ENCODE measurements at regions not wholly inside any gene's neighbourhood (a gene's known extent, or its start where the extent isn't known, plus 50 kb on each side); places are given as distances from the start of the nearest gene placed in this dataset.
"Not testable (repeated sequence)": the region's sequence is repeated elsewhere in the genome, so short reads cannot be mapped to it uniquely, and the experiment has no call there.

DNA sequence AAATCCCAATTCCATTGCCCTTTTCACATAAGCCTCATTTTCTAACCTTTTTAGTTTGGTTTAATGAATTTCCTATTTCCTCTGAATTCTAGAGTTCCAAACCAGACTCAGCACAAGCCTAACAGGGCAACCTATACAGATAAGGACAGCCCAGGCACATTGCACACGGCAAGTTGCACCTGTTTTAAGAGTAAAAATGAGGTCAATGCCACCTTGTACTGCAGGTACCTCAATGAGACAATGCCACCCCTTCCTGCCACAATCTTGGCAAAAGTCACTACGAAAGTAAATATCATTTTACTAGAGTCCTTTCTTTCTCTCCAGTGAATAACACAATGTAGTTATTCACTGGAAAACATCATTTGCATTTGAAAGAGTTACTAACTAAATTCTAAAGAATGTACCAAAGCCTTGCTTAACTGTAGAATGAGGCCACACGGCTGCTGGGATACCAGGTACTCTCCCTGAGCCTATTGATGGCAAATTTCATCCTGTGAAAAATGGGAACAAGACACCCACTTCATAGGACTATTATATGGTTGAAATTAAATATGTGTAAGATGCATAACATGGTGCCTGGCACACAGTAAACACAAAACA is 123.2 kb upstream of the NBPF26 start:
- H3K4me1 ChIP-seq (ENCODE audit: control insufficient read depth in 1 of 2, insufficient read depth in 2 of 2, low read depth in 1 of 2, low read length in 1 of 2); DNase-seq; H4K20me1 ChIP-seq (ENCODE audit: insufficient read depth); H3K9me2 ChIP-seq; H3K4me2 ChIP-seq; H3K9ac ChIP-seq; H2AFZ ChIP-seq (ENCODE audit: low read depth); POLR2A ChIA-PET; H3F3A ChIP-seq (replicated peaks; ENCODE audit: insufficient read depth); H3K36me3 ChIP-seq (replicated peaks in 1 of 2; ENCODE audit: control insufficient read depth in 1 of 2, insufficient read depth in 2 of 2, low read length in 1 of 2); H3K4me3 ChIP-seq (ENCODE audit: low read depth in 2 of 2, low read length in 1 of 2); H3K27me3 ChIP-seq (ENCODE audit: insufficient read depth); H3K9me3 ChIP-seq; H3K27ac ChIP-seq (ENCODE audit: low read depth in 2 of 2, low read length in 1 of 2); CTCF ChIA-PET; H3K79me2 ChIP-seq (ENCODE audit: insufficient read depth): not testable (repeated sequence)
- whole genome bisulfite sequencing (ENCODE audit: low lambda C conversion rate) = no CpG with 5 or more reads among the region's 3 CpGs

DNA sequence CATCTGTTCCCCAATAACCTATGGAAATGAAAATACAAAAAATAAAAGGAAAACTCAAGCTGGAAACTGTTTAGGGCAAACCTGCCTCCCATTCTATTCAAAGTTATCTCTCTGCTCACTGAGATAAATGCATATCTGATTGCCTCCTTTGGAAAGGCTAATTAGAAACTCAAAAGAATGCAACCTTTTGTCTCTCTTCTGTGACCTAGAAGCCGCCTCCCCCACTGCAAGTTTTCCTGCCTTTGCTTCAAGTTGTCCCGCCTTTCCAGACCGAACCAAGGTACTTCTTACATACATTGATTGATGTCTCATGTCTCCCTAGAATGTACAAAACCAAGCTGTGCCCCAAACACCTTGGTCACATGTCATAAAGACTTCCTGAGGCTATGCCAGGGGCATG is 115.9 kb upstream of the NBPF26 start:
- H3K4me3 ChIP-seq (ENCODE audit: low read depth in 2 of 2, low read length in 1 of 2); H3K9ac ChIP-seq; H3K27ac ChIP-seq (ENCODE audit: low read depth in 2 of 2, low read length in 1 of 2); H3K4me2 ChIP-seq; DNase-seq; H3F3A ChIP-seq (replicated peaks; ENCODE audit: insufficient read depth); H3K9me3 ChIP-seq; H3K4me1 ChIP-seq (ENCODE audit: control insufficient read depth in 1 of 2, insufficient read depth in 2 of 2, low read depth in 1 of 2, low read length in 1 of 2); H3K79me2 ChIP-seq (ENCODE audit: insufficient read depth); POLR2A ChIA-PET; H3K9me2 ChIP-seq; H3K36me3 ChIP-seq (replicated peaks in 1 of 2; ENCODE audit: control insufficient read depth in 1 of 2, insufficient read depth in 2 of 2, low read length in 1 of 2); H2AFZ ChIP-seq (ENCODE audit: low read depth); CTCF ChIA-PET; H4K20me1 ChIP-seq (ENCODE audit: insufficient read depth); H3K27me3 ChIP-seq (ENCODE audit: insufficient read depth): not testable (repeated sequence)
- WGBS (ENCODE audit: low lambda C conversion rate) = no CpG with 5 or more reads among the region's 3 CpGs

DNA sequence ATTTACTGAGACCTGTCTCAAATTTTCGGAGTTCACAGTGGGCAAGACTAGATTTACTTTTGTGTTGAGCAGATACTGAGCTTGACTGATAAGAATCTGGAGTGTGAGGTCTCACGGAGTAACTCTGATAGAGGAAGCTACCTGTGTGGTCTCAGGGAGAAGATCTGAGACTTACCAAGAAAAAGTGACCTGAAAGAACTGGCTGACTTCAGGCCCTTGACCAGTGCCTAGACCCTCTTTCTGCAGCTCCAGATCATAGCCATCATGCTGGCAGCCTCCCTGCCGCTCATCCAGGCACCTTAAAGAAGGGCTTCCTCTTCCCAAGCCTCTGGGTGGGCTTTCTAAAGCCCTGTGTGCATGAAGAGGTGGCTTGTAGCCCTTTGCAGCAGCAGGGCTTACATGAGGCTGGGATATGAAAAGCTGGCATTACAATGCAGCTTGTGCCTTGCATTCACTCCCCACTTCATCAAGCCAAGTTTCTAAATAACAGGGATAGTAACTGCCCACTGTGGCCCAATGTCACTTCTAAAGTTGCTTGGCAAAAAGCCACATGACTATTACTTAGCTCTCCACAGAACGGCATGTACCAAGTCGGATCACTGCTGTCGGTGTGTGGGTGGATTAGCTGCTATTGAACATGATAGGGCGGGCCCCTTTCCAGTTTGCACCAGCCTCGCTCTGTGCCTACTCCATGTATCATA is 115.3 kb upstream of the NBPF26 start:
- H3K9me2 ChIP-seq; DNase-seq; H3K27ac ChIP-seq (ENCODE audit: low read depth in 2 of 2, low read length in 1 of 2); CTCF ChIA-PET; H3K4me3 ChIP-seq (ENCODE audit: low read depth in 2 of 2, low read length in 1 of 2); H3K4me1 ChIP-seq (ENCODE audit: control insufficient read depth in 1 of 2, insufficient read depth in 2 of 2, low read depth in 1 of 2, low read length in 1 of 2); POLR2A ChIA-PET; H4K20me1 ChIP-seq (ENCODE audit: insufficient read depth); H3F3A ChIP-seq (replicated peaks; ENCODE audit: insufficient read depth); H2AFZ ChIP-seq (ENCODE audit: low read depth); H3K36me3 ChIP-seq (replicated peaks in 1 of 2; ENCODE audit: control insufficient read depth in 1 of 2, insufficient read depth in 2 of 2, low read length in 1 of 2); H3K4me2 ChIP-seq; H3K27me3 ChIP-seq (ENCODE audit: insufficient read depth); H3K9ac ChIP-seq; H3K79me2 ChIP-seq (ENCODE audit: insufficient read depth); H3K9me3 ChIP-seq: not testable (repeated sequence)
- whole genome bisulfite sequencing (ENCODE audit: low lambda C conversion rate) = no CpG with 5 or more reads among the region's 8 CpGs

DNA sequence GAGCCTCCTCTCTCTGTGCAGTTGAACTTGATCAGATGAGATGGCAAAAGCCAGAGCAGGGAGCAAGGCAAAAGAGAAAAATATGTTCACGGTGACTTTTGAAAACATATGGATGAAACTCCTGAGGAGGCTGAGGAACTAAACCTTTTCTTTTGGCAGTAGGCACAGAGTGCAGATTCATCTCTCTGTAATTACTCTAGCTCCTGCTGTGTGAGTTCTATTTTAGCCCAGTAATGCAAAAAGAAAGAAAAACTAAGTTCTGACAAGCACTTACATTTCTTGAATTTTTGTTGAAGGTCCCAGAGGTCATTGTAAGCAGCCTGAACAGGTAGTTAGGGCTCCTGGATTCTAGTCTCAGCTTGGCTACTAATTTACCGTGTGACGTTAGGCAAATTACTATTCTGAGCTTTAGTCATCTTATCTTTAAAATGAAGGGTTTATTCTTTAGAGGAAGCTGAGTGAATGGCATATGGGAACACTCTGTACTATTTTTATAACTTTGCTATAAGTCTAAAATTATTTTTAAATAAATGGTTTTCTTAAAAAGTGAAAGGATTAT is 114.7 kb upstream of the NBPF26 start:
- H3K9ac ChIP-seq; H3K79me2 ChIP-seq (ENCODE audit: insufficient read depth); H3F3A ChIP-seq (replicated peaks; ENCODE audit: insufficient read depth); H3K4me2 ChIP-seq; H3K36me3 ChIP-seq (replicated peaks in 1 of 2; ENCODE audit: control insufficient read depth in 1 of 2, insufficient read depth in 2 of 2, low read length in 1 of 2); H4K20me1 ChIP-seq (ENCODE audit: insufficient read depth); H2AFZ ChIP-seq (ENCODE audit: low read depth); H3K9me3 ChIP-seq; H3K4me1 ChIP-seq (ENCODE audit: control insufficient read depth in 1 of 2, insufficient read depth in 2 of 2, low read depth in 1 of 2, low read length in 1 of 2); POLR2A ChIA-PET; DNase-seq; H3K27me3 ChIP-seq (ENCODE audit: insufficient read depth); H3K27ac ChIP-seq (ENCODE audit: low read depth in 2 of 2, low read length in 1 of 2); CTCF ChIA-PET; H3K4me3 ChIP-seq (ENCODE audit: low read depth in 2 of 2, low read length in 1 of 2); H3K9me2 ChIP-seq: not testable (repeated sequence)
- no CpG with 5 or more reads among the region's 3 CpGs for WGBS (ENCODE audit: low lambda C conversion rate)

DNA sequence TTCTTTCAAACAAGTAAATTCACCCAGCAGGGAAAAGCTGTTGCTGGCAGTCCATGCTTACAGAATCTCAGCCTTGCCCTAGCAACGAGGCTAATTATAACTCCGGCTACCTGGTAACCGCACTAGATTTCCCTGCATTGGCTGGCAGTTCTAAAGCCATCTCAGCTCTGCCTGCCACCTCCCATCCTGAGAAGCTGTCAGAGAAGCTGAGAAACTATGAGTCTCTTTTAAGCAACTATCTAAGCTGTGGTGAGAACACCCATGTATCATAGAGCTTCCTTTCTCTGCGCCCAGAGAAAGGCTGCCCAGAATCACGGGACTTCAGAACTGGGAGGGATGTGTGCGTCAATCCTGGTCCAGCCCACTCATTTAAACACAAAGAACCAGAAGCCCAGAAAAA is 113.9 kb upstream of the NBPF26 start:
- CTCF ChIA-PET; H2AFZ ChIP-seq (ENCODE audit: low read depth); H3K27ac ChIP-seq (ENCODE audit: low read depth in 2 of 2, low read length in 1 of 2); H3K36me3 ChIP-seq (replicated peaks in 1 of 2; ENCODE audit: control insufficient read depth in 1 of 2, insufficient read depth in 2 of 2, low read length in 1 of 2); H3K27me3 ChIP-seq (ENCODE audit: insufficient read depth); H3K79me2 ChIP-seq (ENCODE audit: insufficient read depth); H4K20me1 ChIP-seq (ENCODE audit: insufficient read depth); H3K9ac ChIP-seq; H3K4me2 ChIP-seq; DNase-seq; H3K9me2 ChIP-seq; H3K4me3 ChIP-seq (ENCODE audit: low read depth in 2 of 2, low read length in 1 of 2); POLR2A ChIA-PET; H3F3A ChIP-seq (replicated peaks; ENCODE audit: insufficient read depth); H3K9me3 ChIP-seq; H3K4me1 ChIP-seq (ENCODE audit: control insufficient read depth in 1 of 2, insufficient read depth in 2 of 2, low read depth in 1 of 2, low read length in 1 of 2): not testable (repeated sequence)
- WGBS (ENCODE audit: low lambda C conversion rate) = no CpG with 5 or more reads among the region's 6 CpGs

DNA sequence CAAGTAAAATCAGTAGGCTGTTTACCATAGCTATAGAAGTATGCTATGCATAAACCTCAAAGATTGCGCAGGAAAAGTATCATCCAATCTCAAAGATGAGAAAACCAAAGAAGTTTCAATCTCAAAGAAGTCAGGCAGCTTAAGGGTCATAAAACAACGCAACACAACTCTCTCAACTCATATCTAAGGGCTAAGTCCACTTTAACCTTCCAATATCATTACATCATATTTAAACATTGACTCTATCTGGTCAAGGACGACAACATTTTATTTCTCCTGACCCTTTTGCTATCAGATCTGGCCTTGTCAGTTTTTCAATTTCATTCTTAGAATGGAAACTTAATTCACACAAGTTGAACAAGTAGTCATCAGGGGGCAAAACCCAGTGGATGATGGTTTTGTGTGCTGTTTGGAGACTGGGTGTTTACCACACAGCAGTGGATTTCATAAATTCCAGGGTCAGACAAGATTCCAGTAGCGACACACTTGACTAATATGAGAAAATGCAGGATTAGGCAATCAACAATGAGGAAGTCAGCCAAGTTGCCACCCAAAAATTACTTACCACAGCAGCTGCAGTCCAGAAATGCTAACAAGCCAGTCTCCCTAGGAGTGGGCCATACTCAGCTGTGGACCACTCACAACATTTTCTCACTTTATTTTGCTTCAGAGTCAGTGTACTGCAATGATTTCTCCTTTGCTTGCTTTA is 108.7 kb upstream of the NBPF26 start:
- H3K4me2 ChIP-seq; POLR2A ChIA-PET; DNase-seq; H3K4me3 ChIP-seq (ENCODE audit: low read depth in 2 of 2, low read length in 1 of 2); H3K9ac ChIP-seq; H3K27ac ChIP-seq (ENCODE audit: low read depth in 2 of 2, low read length in 1 of 2); H2AFZ ChIP-seq (ENCODE audit: low read depth); H3K4me1 ChIP-seq (ENCODE audit: control insufficient read depth in 1 of 2, insufficient read depth in 2 of 2, low read depth in 1 of 2, low read length in 1 of 2); H3K36me3 ChIP-seq (replicated peaks in 1 of 2; ENCODE audit: control insufficient read depth in 1 of 2, insufficient read depth in 2 of 2, low read length in 1 of 2); H3K79me2 ChIP-seq (ENCODE audit: insufficient read depth); H3K9me2 ChIP-seq; H4K20me1 ChIP-seq (ENCODE audit: insufficient read depth); H3F3A ChIP-seq (replicated peaks; ENCODE audit: insufficient read depth); CTCF ChIA-PET; H3K9me3 ChIP-seq; H3K27me3 ChIP-seq (ENCODE audit: insufficient read depth): not testable (repeated sequence)
- WGBS (ENCODE audit: low lambda C conversion rate) = no CpG with 5 or more reads among the region's 4 CpGs

Measured in SK-N-SH (cell line).